Kidney capillary endothelial cell (primary cell): ENCODE measurements at regions not wholly inside any gene's neighbourhood (a gene's known extent, or its start where the extent isn't known, plus 50 kb on each side); places are given as distances from the start of the nearest gene placed in this dataset.

Source experiments
- DNase-seq: peaks from one replicate; pipeline ENCODE4 v3.0.0-alpha.2; 2018; ENCODE audit warnings: low spot score

DNA sequence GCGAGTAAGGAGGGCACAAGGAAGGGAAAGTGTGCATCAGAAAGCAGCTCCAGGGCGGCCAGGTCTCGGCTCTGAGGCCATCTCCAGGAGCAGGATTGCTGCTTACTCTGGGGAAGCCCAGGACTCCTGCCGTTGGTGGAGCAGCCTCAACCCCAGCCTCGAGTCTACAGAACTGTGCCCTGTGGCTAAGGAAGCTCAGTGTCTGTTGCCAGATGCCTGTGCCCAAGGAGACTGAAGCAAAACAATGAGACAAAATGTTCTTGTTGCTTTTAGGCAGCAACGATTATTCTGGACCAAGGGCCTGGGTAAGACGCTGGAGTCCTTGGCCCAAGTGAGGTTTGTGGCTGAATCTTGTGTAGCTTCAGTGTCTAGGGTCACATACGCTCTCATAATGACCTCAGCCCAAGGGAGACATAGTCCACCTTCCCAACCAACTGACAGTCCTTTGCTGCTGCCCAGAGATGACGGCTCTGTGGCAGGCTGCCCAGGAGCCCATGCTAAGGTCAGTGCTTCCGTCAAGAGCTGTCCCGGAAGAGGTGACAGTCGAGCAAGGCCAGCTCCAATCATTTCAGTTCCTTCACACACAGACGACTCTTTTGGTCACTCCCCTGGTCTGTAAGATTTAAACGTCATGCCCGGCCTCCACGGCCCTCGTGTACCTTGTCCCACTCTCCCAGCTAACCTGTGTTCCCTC lies 223.8 kb downstream of the TTC32 start:
- DNase-seq, result no peak

DNA sequence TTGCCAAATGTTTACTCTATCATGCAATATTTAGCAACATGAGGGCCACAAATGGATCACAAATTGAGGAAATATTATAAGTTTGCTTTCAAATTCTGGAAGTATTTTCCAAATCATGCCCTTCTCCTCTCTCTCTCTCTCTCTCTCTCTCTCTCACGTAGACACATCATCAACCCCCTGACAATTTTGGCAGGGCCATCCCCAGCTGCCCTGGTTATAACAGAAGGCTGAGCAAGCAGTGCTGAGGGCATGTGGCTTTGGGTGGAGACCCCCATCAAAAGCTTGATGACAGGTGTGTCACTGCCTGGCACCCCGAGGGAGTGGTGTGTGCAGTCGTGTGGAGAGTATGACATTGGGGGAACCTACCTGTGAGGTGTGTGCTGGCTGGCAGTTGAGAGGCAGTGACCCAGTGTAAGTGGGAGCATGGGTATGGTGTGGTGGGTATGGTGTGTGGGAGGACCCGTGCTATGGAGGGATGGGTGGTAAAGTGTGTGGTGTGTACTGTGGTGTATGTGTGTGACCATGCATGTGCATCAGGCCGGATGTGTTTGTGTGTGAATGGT lies 224.5 kb downstream of the TTC32 start:
- no peak for DNase-seq

DNA sequence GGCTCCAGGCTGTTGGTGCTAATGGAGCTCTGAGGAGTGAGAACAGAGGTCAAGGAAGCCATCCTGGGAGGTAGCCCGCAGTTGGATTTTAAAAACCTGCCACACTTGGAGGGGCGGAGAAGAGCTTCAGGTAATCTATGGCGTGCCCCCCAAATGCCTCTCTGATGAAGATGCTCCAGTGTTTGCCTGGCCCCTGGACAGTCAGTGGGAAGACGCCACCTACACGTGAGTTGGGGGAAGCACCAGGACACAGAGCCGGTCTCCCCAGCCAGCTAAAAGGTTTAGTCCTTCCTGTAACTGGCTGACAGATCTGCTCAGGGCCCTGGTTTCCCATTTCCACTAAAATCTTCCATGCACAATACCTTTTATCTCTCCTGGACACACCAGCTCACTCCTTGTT lies 225.0 kb downstream of the TTC32 start:
- DNase-seq, result no peak

DNA sequence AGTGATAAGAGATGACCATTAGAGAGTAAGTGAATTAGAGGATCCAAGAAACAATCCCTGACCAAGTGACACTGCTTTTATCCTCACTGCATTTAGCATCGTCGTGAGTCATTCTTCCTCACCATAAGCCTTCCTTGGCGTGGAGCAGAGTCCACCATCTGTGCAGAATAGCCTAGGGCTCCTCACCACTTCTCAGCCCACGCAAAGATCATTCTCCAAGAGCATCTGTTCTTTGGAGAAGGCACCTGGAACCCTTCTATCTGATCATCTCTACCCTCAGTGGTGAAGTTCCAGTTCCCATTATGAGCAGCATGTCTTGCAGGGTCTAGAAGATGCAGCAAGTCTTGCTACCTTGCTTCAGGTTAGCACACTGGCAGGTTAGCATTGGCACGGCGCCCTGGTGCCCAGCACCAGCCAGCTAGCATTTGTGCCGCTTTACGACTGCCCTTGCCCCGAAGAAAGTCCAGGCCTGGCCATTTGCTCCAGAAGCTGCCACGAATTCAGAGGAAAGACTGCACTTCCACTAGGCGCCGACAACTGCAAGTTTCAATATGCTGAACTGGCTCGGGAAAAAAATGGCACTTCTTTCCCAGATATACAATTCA lies 225.8 kb downstream of the TTC32 start:
- DNase-seq, result no peak

DNA sequence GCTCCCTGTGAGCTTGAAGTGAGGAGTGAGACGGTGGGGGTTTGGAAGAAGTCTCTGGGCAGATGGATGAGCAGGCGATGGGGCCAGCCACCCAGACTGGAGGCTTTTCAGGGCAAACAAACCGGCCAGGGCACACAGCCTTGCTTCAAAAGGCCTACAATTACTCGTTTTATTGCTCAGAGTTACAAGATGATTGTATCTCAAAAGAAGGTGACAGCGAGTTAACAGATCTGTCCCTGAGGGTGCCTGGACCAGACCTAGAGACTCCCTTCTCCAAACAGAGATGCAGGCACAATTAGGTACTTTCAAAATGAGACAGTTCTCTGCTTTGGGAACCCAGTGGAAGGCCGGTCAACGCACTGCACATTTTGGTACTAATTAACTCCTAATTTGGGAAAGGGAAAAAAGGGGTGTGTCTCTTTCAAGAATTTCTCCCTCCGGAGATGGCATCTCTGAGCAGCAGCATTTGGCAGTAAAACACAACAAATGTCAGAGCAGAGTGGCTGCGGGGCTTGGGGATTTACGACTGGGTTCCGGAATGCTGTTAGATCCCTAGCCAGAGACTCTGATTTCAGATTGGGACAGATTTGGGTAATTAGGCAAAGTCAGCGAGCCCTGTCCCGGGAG lies 226.7 kb downstream of the TTC32 start:
- DNase-seq, result no peak

DNA sequence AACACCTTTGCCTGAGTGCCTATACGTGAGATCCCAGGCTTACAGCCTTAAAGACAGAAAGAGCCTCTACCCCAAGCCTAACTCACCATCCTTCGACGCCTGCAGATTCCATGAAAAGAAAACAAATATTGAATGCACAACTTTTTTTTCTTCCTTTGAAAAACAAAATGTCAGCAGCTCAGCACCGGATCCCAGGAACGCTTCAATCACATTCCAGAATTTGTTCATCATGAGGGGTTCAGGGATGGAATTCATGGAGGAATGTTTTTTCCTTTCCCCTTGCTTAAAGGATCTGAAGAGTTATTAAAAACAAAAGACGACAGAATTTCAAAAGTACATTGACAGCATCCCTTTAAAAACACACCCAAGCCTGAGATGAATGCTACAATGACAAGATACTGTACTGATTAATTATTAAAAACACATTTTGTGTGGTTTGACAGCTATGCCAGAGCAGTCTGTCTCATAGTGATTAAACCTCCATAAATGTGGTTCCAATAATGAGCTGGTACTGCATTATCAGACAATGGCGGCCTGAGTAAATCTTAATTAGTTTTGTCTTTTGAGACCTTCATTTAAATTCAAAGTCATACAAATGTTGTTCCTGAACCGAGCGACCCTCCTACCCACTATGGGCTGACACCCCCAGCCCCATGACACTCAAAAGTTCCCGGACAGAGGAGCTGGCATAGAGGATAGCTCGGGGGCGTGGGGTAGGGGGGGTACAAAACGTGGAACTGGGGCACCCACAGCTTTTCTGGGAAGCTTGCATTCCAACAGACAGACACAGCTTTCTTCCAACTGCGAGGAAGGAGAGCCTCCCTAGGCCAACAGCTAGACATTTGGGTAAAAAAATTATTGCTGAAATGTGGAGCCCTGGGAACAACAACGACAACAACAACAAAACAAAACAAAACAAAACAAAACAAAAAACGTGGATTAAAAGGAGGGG lies 227.5 kb downstream of the TTC32 start:
- DNase-seq, result no peak

DNA sequence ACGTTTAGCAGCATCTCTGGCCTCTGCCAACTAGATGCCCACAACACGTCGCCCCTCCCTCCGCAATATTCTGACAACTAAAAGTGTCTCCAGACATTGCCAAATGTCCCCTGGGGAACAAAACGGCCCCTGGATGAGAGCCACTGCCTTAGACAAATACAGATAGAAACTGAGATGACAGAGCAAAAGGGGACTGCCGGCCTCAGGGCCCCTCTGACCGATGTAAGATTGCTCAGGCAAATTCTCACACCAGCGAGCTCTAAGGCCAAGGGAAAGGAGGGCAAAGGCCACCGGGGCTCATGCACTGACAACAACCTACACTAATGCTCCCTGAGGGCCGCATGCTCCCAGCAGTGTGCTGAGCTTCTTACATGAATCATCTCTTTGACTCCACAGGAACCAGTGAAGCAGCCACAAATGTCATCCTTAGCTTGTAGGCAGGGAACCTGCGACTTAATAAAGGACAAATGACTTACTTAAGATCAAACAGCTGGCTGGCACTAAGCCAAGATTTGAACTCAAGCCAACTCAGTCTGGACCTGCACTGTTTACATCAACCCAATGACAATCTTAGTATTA lies 228.5 kb downstream of the TTC32 start:
- DNase-seq, result no peak

DNA sequence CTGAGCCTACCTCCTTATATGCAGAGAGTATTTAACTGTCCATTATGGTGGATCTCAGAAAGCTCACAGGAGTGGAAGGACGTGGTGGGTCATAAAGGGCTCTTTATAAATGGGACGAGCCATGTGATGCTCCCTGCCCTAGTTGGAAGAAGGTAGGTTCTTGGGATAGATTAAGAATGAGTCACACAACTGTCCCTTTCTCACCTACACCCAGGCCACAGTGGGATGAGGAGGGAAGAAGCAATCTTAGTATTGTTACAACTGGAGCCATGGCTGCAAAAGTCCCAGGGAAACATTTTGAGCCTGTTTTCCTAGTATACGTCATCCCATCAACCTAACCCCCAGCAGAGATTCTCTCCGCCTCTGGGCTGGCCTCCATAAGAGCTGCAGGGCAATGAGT lies 229.9 kb downstream of the TTC32 start:
- no peak for DNase-seq

DNA sequence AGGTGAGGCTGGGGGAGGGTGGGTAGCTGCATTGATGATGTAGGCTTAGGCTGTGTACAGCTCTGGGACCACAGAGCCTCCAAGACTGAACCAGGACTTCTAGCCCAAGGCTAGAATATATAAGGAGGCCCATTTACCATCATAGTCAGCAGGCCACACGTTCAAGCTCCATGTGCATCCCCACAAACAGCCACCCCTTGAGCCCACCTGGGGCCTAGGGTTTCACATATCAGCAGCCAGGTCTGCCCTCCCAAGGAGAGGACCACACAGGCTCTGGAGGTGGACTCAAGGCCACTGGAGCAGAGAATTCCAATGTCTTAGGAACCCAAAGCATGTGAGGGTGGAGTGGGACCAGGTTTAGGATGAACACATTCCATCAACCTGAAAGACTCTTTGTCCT lies 230.5 kb downstream of the TTC32 start:
- DNase-seq, result no peak

DNA sequence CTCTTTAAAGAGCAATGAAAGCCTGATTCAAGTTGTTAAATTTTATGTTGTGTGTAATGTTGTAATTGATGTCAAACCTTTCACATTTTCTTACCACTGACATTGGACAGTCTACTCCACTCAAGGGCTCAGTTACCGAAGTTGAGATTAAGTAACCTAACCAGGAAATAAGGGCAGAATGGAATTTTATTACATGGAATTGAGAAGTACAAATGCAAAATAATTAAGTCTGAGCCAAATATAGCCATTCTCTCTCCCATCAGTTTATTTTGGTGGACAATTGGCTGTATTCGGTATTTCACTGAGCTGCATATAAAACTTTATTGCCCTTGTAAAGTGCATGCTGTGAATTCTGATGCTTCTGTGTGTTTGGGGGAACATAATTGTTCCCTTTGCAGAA lies 231.5 kb downstream of the TTC32 start:
- DNase-seq, result no peak

DNA sequence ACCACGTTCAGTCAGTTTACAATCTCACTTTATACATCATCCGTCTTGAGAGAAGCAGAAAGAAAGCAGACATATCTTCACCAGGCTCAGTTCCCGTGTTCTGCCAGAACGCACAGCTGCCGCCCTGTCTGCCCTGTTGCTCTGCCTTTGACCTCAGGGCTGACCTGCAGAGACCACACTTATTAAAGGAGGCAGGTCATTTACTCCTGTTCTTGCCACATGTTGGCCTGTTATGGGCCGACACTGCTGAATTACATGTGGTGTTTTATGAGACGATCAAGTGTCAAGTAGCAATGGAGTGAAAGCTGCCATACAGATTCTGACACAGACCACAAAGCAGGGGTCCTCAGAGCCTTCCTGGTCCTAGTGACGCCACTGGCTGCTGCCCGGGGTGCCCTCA lies 232.2 kb downstream of the TTC32 start:
- no peak for DNase-seq

DNA sequence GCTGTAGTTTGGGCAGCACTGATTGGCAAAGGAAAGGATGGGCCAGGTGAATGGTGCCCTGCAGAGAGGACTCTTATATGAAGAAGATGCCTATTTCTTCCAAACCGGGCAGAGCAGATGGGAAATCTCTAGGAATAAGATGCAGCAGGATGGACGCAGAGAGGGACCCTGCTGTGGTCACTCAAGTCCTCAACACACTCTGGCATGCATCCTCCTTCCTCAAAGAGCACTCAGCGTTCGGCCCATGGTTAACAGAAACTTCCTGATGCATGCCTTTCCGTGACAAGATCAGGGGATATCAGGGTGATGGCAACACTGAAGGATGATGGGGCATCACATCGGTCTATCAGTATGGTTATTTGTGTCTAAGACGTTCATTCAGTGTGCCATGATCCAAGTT lies 232.7 kb downstream of the TTC32 start:
- DNase-seq, result no peak

DNA sequence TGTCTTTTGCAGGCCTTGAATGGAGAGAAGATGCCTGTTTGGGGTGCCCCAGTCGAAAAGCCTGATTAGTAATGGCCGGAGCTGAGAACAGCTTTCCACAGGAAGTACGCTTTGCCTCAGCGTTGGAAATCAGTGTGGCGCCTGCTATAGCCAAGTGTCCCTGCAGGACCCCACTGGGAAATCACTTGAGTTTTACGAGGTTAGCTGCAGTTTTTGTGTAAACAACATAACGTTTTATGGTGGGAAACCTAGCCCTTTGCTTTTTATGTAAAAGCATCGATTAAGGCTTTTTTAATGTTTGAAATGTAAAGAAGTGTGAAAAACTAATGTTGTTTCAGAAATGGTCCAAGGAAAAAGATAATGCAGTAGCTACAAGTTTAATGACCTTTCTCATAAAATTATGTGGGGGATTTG lies 234.2 kb downstream of the TTC32 start:
- no peak for DNase-seq

DNA sequence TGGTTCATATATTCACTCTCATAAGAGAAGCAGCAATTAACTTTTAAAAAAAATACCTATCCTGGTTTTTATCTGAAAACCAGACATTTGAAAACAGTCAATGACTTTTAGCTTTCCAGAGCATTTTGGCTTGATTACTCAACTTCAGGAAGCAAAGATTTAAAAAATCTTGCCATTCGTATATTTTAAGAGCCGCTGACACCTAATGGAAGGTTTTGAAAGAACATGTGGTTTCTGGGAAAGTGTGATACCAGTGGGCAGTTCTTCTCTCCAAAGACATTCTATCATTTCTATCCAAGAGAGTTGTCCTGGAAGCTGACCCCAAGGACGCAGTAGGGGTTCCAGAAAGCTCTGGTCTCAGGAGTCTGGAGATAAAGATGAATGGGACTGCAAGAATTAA lies 234.7 kb downstream of the TTC32 start:
- DNase-seq, result peak; percentile 32

DNA sequence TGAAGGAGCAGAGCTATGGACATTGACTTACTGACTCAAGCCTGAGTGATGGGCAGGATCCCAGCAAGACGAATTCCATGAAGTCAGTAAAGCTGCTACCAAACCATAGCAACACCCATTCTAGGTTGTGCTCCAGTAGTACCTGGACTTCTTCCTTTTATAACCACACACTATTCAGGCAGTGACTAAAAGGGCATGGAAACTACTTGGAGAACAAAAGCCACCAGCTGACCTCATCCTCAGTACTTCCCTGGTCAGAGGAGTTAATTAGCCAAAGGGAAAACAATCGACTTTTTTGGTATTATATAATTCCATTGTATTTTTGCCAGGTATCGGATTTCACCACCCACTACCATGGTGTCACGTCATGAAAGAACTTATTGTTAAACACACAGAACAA lies 237.1 kb downstream of the TTC32 start:
- DNase-seq, result no peak

DNA sequence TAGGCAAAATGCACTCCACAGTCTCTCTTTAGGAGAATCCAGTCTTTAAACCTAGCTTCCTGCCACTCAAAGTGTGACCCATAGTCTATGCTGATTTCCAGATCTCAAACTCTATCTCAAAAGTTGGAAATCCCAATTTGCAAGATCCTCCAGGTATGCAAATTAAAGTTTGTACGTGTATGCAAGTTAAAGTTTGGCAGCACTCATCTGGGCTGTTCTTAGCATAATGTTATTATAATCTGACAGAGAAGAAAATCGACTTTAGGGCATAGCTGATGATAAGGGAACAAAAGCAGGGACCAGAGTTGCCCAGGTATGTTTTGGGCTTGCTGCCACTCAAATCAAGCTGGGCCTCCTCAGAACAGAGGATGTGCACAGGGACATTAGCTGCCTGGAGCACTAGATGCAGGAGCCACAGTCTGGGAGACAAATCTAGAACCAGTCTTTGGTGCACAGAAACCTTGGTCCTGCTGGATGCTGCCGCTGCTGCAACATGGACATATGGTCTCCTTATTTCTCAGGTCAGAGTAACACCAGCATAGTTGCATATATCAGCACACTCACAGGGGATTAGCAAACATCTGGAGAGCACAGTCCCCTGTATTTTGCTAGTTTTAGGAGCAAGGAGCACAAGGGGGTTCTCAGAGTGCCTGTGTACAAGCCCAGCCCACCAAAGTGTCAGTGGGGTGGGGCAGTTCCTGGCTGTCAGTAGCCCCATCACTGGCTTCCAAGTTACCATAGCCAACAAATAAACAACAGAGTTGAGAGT lies 242.6 kb downstream of the TTC32 start:
- DNase-seq, result no peak

DNA sequence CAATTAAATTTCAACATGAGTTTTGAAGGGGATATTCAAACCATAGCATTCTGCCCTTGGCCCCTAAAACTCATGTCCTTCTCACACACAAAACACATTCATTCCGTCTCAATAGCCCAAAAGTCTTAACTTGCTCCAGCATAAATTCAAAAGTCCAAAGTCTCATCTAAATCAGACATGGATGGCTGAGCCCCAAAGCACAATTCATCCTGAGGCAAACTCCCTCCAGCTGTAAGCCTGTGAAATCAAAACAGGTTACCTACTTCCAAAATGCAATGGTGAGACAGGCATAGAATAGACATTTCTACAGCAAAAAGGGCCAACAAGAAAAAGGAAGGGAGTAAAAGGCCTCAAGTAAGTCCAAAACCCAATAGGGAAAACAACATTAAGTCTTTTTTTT lies 245.8 kb downstream of the TTC32 start:
- no peak for DNase-seq

DNA sequence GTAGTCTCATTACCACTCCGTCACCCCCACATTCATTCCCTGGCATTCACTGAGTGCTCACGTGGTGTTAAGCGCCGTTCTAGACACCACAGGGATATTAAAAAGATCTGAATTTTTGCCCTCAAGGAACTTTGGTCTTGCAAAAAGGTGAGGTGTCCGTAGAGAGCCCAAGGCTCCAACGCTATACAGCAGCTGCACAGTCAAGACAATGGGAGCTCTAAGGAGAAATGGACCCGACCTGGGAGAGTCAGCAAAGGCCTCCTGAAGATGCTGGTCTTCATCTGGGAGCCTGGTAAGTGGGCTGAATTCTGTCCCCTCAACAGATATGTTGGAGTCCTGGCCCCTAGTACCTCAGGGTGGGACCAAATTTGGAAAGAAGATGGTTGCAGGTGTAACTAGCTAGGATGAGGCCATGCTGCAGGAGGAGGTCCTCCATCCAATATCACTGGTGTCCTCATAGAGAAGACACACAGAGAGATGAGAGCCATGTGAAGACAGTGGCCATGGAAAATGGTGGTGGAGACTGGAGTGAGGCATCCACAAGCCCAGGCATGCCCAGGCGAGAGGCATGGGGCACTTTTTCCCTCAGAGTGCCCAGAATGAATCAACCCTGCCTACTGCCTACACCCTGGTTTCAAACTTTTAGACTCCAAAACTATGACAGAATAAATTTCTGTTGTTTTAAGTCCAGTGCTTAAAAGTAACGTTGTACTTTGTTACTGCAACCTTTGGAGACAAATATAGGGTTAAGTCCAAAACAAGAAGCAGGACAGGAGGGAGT lies 247.3 kb downstream of the TTC32 start:
- no peak for DNase-seq

DNA sequence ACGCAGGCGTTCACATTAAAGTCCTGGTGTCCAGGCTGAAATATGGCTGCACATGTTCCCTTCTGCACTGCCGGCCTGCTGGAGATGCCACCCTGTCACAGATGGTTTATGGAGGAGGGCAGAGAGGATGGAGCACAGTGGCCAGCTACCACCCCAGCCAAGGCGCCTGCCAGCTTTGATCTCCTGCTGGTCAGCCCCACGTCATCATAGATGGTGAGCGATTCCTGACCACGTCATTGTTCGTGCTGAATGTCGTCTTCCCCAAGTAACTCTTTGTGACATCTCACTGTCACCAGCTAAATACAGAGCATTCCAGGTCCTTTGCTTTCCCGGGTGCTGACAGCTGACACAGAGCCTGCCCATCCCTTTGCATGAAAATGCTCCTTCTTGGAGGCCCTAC lies 248.3 kb downstream of the TTC32 start:
- no peak for DNase-seq

DNA sequence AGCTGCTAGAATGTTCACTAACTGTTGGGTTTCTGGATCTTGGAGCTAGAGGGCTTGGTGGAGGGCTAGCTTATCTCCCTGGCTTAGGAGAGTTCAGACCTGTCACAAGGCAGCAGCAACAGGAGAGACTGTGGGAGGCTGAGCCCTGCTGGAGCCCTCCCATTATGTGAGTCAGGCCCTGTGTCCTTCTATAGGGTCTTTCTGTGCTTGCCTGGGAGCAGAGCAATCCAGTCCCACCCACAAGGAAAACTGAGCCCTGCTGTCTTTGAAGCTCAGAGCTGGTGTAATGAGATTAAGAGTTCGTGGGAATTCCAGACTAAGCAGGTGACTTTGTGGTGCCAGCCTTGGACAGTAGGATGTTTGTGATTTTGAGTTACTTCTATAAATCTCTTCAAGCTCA lies 249.0 kb downstream of the TTC32 start:
- no peak for DNase-seq
